ENCODE measurements at regions not wholly inside any gene's neighbourhood (a gene's known extent, or its start where the extent isn't known, plus 50 kb on each side); places are given as distances from the start of the nearest gene placed in this dataset.

- H3K27ac Mint-ChIP-seq (ENCODE audit: unreplicated experiment) = no peak overlapping the region
- no peak for TF ChIP-seq CTCF (IDR thresholded peaks at IDR 0.05)
These were observed 241.6 kb downstream of the BCAT1 start for GRCh38 chr12:24707334-24707733.

GRCh38 chr12:24705741-24706358, 243.1 kb downstream of the BCAT1 start:
- Mint-ChIP-seq H3K4me3 (ENCODE audit: unreplicated experiment) (no peak overlapping the region), H3K27ac (ENCODE audit: unreplicated experiment) (peak overlapping the region; percentile 53)

More at GRCh38 chr12:24707334-24707733, 241.6 kb downstream of the BCAT1 start:
- Mint-ChIP-seq H3K36me3 (ENCODE audit: unreplicated experiment) (no peaks in the 10 kb centered on the region), H3K4me1 (ENCODE audit: unreplicated experiment) (peaks cover 12% of the 10 kb centered on the region), H3K27me3 (ENCODE audit: unreplicated experiment) (no peaks in the 10 kb centered on the region), H3K9me3 (ENCODE audit: unreplicated experiment) (no peaks in the 10 kb centered on the region), H3K4me3 (ENCODE audit: unreplicated experiment) (no peak overlapping the region)
- no peak for DNase-seq (ENCODE audit: extremely low spot score, unreplicated experiment)

GRCh38 chr12:24705216-24705615, 243.7 kb downstream of the BCAT1 start:
- Mint-ChIP-seq H3K9me3 (ENCODE audit: unreplicated experiment) (peaks cover 6% of the 10 kb centered on the region), H3K4me1 (ENCODE audit: unreplicated experiment) (peaks cover 12% of the 10 kb centered on the region), H3K36me3 (ENCODE audit: unreplicated experiment) (no peaks in the 10 kb centered on the region), H3K27ac (ENCODE audit: unreplicated experiment) (peak overlapping the region; percentile 53), H3K4me3 (ENCODE audit: unreplicated experiment) (no peak overlapping the region), H3K27me3 (ENCODE audit: unreplicated experiment) (no peaks in the 10 kb centered on the region)
- no peak for DNase-seq (ENCODE audit: extremely low spot score, unreplicated experiment)
- TF ChIP-seq CTCF (IDR thresholded peaks at IDR 0.05) = no peak

More at GRCh38 chr12:24705741-24706358, 243.1 kb downstream of the BCAT1 start:
- Mint-ChIP-seq H3K4me1 (ENCODE audit: unreplicated experiment) (peaks cover 12% of the 10 kb centered on the region), H3K9me3 (ENCODE audit: unreplicated experiment) (no peaks in the 10 kb centered on the region), H3K36me3 (ENCODE audit: unreplicated experiment) (no peaks in the 10 kb centered on the region), H3K27me3 (ENCODE audit: unreplicated experiment) (no peaks in the 10 kb centered on the region)
- DNase-seq (ENCODE audit: extremely low spot score, unreplicated experiment) = no peak
- TF ChIP-seq CTCF (IDR thresholded peaks at IDR 0.05) = no peak

GRCh38 chr12:24701343-24701742, 247.6 kb downstream of the BCAT1 start:
- Mint-ChIP-seq H3K9me3 (ENCODE audit: unreplicated experiment) (peaks cover 9% of the 10 kb centered on the region), H3K36me3 (ENCODE audit: unreplicated experiment) (peaks cover 3% of the 10 kb centered on the region), H3K4me3 (ENCODE audit: unreplicated experiment) (no peak overlapping the region), H3K27ac (ENCODE audit: unreplicated experiment) (no peak overlapping the region), H3K27me3 (ENCODE audit: unreplicated experiment) (no peaks in the 10 kb centered on the region), H3K4me1 (ENCODE audit: unreplicated experiment) (peaks cover 12% of the 10 kb centered on the region)
- no peak for DNase-seq (ENCODE audit: extremely low spot score, unreplicated experiment)
- no peak for TF ChIP-seq CTCF (IDR thresholded peaks at IDR 0.05)

- TF ChIP-seq CTCF (IDR thresholded peaks at IDR 0.05) = no peak
- Mint-ChIP-seq H3K4me3 (ENCODE audit: unreplicated experiment) (no peak overlapping the region), H3K36me3 (ENCODE audit: unreplicated experiment) (peaks cover 3% of the 10 kb centered on the region), H3K9me3 (ENCODE audit: unreplicated experiment) (peaks cover 9% of the 10 kb centered on the region), H3K27ac (ENCODE audit: unreplicated experiment) (no peak overlapping the region), H3K27me3 (ENCODE audit: unreplicated experiment) (no peaks in the 10 kb centered on the region), H3K4me1 (ENCODE audit: unreplicated experiment) (no peaks in the 10 kb centered on the region)
- no peak for DNase-seq (ENCODE audit: extremely low spot score, unreplicated experiment)
These were observed 249.9 kb downstream of the BCAT1 start for GRCh38 chr12:24698972-24699371.
